ENCODE measurements at regions not wholly inside any gene's neighbourhood (a gene's known extent, or its start where the extent isn't known, plus 50 kb on each side); places are given as distances from the start of the nearest gene placed in this dataset.

DNA sequence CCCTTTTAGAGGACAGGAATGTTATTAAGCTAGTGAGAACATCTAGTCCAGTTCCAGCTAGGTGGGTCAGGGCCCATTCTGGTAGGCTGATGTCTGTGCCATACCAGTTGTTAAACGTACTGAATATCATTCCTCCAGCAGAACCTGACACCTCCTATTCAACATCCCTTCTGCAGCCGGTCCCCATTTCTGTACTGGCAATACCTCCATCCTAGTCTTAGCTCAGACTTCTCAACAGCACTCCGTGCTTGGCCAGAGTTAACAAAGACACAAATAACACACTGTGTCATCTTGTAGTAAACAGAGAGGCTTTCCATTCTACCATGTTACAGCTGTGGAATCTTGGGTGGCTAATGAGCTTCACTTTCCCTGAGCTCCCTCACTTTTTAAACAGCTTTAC, 94.3 kb upstream of the PDE3A start:
- intact Hi-C loops (cut with micrococcal nuclease), result no loop called here

DNA sequence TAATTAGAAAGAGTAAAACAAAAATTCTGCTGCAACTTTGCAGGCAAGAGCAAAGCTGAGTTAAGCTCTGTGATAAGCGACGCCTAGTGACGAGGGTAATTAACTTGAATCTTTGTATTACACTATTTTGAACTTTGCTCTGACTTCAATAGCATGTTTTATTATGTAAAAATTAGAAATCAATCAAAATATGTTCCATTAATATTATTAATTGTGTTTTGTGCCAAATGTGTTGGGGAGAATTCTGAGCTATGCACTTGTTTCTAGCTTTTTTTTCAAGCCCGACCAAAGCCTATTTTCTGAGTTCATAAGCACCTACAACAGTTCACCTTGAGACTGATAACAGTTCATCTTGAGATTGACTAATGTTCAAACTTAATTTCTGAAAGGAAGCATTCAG, 90.1 kb upstream of the PDE3A start:
- intact Hi-C loops (cut with micrococcal nuclease), result no loop called here

DNA sequence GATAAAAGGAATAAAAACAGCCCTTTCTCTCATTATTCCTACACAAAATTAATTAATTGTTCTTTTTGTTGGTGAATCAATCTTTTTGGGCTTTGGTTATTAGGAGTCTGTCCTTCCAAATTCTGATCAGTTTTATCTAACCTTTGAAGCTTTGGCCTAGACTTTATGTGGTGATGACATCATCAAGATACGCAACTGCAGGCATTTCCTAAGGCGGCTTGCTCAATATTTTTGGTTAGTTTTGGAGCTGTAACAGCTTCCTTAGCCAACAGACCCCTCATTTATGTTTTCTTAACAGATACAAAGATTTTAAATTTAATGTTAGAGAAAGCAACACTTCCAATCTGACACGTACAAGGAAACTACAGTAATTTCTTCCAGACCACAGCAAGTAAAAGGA, 87.8 kb upstream of the PDE3A start:
- intact Hi-C loops (cut with micrococcal nuclease), result no loop called here

DNA sequence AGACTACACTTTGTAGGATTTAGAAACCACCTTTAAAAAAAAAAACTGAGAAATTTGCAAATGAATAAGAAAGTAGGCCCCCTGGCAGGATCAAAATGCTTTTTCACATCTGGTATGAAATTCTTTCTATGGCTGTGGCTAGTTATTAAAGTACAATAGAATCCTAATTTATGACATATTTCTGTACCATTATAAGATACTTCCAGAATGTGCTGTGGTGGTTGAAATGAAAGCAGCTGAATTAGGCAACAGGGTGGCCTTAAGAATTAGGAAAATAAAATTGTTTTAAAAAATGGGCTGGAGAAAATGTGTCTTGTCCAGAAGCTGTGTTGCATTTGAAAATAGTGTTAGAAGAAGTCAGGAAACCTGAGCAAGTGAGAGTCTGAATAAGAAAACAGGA, 85.9 kb upstream of the PDE3A start:
- intact Hi-C loops (cut with micrococcal nuclease), result no loop called here

DNA sequence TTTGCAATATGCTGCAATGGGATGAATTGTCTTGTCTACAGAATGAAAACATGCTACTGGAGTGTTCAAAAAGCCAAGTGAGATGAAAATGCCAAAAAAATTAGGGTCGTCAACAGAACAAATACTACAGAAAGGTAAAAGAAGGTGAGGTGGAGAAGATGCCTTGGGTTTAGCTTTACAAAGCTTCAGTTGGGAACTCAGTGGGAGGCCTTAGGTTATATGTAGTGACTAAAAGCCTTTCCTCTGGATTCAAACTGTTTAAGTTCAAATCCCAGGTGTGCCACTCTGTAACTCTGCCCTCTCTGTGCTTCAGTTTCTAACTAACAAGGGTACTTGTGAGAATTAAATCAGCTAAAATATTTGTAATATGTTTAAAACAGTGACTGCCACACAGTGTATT, 84.9 kb upstream of the PDE3A start:
- intact Hi-C loops (cut with micrococcal nuclease), result no loop called here

DNA sequence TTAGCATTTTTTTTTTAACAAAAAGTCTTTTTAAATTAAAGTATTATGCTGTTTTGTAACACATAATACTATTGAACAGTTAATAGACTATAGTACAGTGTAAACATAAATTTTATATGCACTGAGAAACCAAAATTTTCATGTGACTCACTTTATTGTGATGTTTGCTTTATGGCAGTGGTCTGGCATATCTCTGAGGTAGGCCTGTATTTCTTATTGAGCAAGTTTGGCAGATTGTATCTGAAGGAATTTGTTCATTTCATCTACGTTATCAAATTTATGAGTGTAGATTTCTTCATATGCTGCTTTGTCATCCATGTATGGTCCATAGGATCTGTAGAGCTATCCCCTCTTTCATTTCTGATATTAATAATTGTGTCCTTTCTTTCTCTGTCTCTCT, 78.8 kb upstream of the PDE3A start:
- intact Hi-C loops (cut with micrococcal nuclease), result no loop called here

DNA sequence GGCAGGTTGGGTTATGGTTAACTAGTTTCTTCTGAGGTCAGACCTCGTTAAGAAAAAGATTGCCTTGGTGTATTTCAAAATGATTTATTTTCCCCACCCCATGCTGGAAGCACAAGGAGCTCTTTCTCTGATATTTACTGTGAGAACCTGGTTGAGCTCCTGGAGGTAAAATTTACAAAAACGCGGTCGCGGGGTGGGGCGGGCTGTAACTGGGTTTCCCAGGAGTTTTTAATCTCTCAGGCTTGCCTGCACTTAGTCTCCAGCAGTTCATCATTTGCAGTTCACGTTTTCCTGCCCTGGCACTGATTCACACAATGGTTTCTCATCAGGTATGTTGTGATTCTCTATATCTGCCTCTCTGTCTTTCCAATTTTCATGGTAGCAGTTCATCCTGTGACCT, 67.9 kb upstream of the PDE3A start:
- intact Hi-C loops (cut with micrococcal nuclease), result no loop called here

DNA sequence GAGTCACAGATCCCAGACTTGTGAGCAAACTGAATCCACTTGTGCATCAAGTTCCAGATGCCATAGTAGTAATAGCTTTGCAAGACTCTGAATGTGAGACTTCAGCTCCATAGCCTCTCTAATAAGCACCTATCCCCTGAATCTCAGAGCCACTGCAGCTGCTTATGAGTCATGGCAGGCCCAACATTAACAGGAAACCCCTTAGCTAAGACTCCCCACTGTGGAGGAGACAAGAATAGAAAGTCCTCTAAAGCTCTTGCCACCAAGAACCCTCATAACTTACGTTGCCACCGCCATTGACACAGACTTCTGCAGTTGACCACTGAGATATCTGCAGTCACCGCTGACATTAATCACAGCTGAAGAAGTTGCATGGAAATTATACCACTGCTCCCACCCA, 62.9 kb upstream of the PDE3A start:
- intact Hi-C loops (cut with micrococcal nuclease), result no loop called here

DNA sequence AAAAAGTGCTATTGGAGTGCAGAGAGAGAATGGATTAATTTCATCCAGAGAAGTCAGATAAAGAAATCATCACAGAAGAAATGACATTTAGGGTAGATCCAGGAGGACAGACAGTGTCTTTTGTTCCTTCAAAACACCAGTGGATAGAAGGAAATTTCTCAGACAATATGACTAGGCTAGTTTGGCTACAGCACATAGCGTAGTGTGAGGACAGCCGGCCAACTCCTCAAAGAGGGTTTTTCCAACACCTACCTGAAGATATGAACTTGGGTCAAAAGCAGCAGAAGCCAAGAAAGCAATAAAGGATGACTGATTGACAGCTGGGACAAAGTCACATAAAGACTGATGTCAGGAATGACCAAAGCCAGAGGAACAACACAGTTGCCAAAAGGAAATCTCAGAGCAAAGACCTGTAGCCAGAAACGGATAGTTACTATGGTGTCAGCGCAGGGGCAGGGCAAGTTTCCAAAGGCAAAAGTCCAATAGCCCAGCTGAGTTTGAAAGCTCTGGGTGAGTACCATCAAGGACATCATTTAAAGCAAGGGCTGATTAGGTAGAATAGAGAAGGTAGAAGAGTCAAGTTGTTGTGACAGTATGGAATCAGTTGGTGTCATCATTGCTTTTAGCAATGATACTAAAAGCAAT, 58.7 kb upstream of the PDE3A start:
- intact Hi-C loops (cut with micrococcal nuclease), result no loop called here

DNA sequence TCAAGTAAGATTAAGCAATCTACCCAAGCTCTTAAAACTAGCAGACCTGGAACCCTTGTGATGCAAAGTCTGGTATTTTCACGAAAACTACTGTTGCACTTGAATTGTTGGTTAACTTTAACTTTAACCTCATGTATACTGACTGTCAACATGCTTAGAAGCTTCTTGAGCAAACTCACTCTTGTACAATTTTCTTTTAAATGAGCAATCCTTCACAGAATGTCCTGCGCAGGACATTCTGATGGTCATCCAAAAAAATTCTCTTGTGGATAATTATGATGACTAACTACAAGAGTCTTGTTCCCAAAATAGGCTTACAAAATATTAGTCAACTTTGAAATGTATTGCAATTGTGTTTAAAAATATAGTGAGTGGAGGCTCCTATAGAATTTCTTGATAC, 54.0 kb upstream of the PDE3A start:
- intact Hi-C loops (cut with micrococcal nuclease), result no loop called here

DNA sequence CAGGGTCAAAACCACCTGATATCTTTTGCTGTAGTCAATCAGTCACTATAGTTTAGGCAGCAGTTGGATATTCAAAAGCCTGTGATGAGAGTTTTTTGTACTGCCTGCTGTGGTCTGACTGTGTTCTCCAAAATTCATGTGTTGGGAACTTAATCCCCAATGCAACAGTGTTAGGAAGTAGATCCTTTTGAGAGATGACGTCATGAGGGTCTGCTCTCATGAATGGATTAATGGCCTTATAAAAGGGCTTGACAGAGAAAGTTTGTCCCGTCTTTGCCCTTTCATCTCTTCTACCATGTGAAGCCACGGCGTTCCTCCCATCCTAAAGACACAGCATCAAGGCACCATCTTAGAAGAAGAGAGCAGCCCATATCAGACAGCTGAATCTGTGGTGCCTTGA, 50.8 kb upstream of the PDE3A start:
- intact Hi-C loops (cut with micrococcal nuclease), result no loop called here

Measured in T-helper 2 cell treated with Interferon-gamma antibody and Interleukin-4, amounts not matched to agents 100 ng/mL and 5 ng/mL, for 36 hours (primary cell).